Astrocyte (in vitro differentiated cells and primary cell): ENCODE measurements at regions not wholly inside any gene's neighbourhood (a gene's known extent, or its start where the extent isn't known, plus 50 kb on each side); places are given as distances from the start of the nearest gene placed in this dataset.

Experiments used
- EZH2 ChIP-seq: IDR thresholded peaks from 2 replicates; pipeline ENCODE4 v1.6.1; 2012; ENCODE audit warnings: mild to moderate bottlenecking, low read length, inconsistent platforms; ENCODE audit not compliant: insufficient read depth
- TF ChIP-seq, protein P1 (sequence below): IDR thresholded peaks from 2 replicates; pipeline ENCODE4 v1.5.1; 2011; ENCODE audit warnings: low read depth, mild to moderate bottlenecking, inconsistent platforms, low read length, moderate library complexity; ENCODE audit not compliant: insufficient read depth

DNA sequence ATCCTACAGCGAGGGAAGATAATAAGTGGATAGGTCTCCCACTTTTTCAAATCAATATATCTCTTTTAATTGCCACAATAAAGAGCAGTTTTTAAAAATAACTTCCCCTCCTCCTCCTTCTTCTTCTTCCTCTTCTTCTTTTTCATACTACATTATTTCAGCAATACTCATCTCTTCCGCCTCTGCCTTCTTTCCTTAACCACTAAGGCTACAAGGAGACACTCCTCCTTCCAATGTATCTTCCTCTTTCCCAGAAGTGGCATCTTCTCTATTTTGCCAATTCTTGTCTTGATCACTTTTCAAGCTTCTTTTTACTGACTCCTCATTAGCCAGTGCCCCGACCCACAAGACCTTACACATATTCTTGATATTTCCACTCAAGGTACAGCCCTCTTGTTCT lies 546.6 kb upstream of the CHAC2 start:
- TF ChIP-seq, protein P1, sequence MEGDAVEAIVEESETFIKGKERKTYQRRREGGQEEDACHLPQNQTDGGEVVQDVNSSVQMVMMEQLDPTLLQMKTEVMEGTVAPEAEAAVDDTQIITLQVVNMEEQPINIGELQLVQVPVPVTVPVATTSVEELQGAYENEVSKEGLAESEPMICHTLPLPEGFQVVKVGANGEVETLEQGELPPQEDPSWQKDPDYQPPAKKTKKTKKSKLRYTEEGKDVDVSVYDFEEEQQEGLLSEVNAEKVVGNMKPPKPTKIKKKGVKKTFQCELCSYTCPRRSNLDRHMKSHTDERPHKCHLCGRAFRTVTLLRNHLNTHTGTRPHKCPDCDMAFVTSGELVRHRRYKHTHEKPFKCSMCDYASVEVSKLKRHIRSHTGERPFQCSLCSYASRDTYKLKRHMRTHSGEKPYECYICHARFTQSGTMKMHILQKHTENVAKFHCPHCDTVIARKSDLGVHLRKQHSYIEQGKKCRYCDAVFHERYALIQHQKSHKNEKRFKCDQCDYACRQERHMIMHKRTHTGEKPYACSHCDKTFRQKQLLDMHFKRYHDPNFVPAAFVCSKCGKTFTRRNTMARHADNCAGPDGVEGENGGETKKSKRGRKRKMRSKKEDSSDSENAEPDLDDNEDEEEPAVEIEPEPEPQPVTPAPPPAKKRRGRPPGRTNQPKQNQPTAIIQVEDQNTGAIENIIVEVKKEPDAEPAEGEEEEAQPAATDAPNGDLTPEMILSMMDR = no peak
- no peak for TF ChIP-seq EZH2
